ELF-1 (cell line): ENCODE measurements at regions not wholly inside any gene's neighbourhood (a gene's known extent, or its start where the extent isn't known, plus 50 kb on each side); places are given as distances from the start of the nearest gene placed in this dataset.
A peak's percentile ranks its signal among the peaks of the same experiment; 100 is the strongest.
"Not testable (repeated sequence)": the region's sequence is repeated elsewhere in the genome, so short reads cannot be mapped to it uniquely, and the experiment has no call there.

Experiments used
- DNase-seq: peaks from one replicate; pipeline ENCODE4 v3.0.0-alpha.2; 2016; ENCODE audit warnings: low read depth, low spot score

GRCh38 chr4:115489279-115489678 is 375.9 kb upstream of the NDST4 start:
- DNase-seq, result no peak

DNA sequence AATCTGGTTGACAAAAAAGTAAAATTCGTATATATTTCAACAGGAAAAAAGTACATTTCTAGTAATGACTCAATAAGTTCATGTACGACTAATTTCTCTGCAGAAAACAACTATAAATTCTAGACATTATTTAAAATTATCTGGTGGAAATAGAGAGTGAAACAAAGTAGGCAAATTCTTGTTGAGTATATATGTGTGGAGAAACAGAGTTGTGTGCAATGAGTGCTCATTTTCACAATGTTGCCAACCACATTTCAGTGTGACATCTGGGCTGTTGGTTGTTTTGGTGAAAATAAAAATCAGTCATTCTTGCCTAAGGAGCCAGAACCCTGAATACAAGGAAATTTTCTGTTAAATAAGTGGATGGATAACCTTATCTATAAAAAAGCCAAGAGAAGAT is 372.0 kb upstream of the NDST4 start:
- DNase-seq, result no peak

- no peak for DNase-seq
Measured at GRCh38 chr4:115484479-115484878, 371.1 kb upstream of the NDST4 start.

DNA sequence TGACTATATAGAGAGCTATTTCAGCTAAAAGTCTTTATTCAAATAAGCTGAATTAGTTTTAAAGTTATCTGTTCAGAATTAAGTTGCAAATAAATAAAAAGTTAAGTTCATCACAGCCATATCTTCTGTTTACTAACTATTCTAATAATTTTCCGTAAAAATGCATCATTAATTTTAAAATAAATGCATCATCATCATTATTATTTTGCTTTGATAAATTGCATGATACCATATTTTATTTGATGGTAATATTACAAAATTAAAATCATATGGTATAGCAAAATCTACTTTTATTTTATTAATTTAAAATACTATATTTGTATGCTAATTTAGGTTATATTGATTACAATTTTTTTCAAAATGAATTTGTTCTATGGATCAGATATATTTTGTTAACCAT is 357.3 kb upstream of the NDST4 start:
- no peak for DNase-seq

GRCh38 chr4:115459301-115459700 is 345.9 kb upstream of the NDST4 start:
- DNase-seq, result not testable (repeated sequence)

DNA sequence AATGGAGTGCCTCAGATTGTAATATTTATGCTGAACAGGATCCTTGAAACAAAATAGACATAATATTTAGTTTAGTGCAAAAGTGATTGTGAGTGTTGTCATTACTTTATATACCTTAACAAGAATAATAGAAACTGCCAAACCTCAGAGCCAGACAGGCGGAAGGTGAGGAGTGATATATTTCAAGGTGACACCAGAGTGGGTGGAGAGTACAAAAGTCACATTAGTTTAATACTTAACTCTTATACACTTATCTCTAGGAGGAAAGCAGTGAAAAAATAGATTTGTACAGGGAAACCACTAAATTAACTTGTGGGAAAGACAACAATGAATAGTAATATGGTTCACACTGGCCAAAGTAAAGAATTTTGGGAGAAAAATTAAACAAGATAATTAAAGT is 342.8 kb upstream of the NDST4 start:
- DNase-seq, result no peak

- DNase-seq, result no peak
Measured at GRCh38 chr4:115454228-115454627, 340.8 kb upstream of the NDST4 start.

DNA sequence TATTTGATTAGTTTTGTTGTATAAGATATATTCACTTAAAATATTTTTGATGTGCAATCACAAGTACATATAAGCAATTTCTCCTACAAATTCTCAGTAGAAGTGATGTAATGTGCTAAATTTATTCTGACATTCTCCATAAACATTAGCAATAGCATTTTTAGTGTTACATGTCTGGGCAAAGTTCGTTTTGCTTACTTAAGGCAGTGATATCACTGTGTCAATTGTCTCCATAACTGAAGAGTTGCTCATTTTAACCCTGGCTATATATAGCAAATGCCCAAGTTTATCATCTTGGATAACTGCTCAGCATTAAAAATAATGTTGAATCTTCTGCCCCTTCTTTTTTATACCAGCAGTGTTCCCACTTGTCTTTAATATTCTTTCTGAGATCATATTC is 340.0 kb upstream of the NDST4 start:
- DNase-seq, result no peak

DNA sequence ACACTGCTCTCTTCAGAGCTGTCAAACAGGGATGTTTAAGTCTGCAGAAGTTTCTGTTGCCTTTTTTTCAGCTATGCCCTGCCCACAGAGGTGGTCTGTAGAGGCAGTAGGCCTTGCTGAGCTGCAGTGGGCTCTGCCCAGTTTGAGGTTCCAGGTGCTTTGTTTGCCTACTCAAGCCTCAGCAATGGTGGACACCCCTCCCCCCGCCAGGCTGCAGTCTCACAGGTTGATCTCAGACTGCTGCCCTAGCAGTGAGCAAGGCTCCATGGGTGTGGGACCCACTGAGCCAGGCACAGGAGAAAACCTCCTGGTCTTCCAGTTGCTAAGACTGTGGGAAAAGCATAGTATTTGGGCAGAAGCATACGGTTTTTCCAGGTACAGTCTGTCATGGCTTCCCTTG is 338.8 kb upstream of the NDST4 start:
- not testable (repeated sequence) for DNase-seq

- no peak for DNase-seq
Measured at GRCh38 chr4:115437739-115438138, 324.3 kb upstream of the NDST4 start.

DNA sequence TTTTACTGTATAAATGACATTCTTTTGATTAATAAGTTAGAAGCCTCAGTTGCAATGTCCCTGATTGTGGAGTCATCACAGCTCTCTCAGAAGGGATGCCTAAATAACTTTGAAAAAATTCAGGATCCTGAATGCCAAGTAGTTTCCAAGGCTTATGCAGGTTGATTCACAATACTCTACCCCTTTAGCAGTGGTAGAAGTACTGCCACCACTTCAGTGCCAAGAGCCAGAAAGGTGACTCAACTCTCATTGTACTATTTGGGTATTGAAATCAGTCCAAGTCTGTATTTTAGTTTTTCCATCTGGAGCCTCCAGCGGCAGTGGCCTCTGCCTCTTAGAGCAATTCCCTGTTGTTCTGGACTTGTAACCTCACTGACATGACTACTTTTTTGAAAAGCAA is 320.1 kb upstream of the NDST4 start:
- no peak for DNase-seq

- DNase-seq, result no peak
Measured at GRCh38 chr4:115430024-115430423, 316.6 kb upstream of the NDST4 start.

DNA sequence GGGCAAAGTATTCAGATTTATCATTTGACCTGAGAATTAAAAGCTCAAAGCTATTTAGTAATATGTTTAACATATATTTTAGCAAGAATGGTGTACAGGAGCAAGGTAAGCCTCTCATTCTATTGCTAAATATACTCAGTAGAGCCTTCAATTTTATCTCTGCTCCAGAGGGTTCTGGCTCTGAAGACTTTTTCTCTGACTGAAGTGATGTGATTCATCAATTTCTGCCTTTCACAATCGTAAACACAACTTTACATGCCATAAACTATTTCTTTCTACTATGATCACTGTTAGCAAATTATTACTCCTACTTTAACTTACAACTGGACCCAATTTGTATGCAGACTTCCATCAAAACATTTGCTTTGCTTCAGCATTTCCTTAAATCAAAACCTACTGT is 315.0 kb upstream of the NDST4 start:
- DNase-seq, result no peak

- no peak for DNase-seq
Measured at GRCh38 chr4:115424852-115425251, 311.4 kb upstream of the NDST4 start.

DNA sequence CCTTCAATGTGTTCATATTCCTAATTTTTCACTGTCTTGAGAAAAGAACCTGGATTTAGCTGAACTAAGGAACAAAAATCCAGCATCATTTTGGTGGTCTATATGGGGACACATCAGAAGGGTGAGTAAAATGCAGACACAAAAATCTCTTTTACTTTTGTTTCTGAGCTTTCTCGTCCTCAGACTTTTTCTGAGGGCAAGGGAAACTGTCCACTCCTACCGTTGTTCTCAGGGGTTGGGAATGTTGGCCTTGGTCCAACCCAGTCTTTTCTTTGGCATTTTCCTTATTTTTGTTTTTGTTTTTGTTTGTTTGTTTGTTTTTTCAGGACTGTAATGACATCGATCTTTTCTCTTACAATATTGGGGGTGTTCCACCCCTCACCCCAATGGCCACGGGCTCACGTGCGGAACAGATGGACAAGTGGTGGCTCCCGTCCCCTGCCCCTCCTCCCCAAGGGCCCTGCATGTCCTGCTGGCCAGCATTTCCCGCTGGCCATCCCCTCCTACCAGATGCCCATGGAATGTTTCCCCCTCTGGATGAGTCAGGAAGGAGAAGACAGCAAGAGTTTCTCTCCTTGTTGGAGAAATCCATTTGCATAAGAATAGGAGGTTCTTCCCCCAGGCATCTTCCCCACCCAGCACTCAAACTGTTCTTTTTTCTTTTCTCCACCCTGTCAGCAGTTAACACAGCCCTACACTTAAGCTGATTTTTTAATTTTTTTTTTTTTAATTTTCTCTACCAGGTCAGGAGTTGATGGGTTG is 305.4 kb upstream of the NDST4 start:
- peak; percentile 83 for DNase-seq

GRCh38 chr4:115396034-115396433 is 282.6 kb upstream of the NDST4 start:
- DNase-seq, result no peak

DNA sequence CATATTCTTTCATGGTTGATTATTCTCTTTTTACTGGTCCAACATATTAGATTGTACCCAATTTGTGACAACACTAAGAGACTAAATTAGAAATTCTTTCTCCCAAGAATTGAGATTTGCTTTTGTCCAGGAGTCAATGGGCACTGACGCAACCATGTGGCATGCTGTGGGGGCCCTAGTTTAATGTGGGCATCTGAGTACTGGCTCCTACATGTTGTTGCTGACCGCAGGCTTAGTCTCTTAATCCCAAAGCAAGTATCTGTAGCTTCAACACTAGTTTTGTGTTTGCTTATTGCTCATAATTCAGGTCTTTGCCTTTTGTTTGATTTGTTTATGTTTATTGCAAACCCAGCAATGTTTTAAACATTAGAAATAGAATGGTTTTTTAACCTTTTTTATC is 263.4 kb upstream of the NDST4 start:
- no peak for DNase-seq

- no peak for DNase-seq
Measured at GRCh38 chr4:115374621-115375020, 261.2 kb upstream of the NDST4 start.

DNA sequence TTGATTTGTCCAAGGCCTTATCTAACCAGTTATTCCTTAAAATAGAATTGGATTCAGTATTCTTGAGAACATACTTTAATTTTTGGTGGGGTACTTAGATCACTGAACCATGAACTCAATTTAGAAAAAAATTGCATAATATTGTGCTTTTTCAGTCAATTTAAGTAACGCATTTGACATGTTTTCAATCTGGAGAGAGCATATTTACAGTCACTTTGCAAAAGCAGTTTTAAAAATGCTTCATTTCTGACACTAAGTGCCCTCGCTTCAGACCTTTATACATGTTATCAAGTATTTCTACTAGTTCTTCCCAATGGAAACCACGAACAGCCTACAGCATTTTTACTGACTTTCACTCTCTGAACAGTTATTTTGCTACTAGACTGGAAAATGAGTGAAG is 257.1 kb upstream of the NDST4 start:
- DNase-seq, result no peak

DNA sequence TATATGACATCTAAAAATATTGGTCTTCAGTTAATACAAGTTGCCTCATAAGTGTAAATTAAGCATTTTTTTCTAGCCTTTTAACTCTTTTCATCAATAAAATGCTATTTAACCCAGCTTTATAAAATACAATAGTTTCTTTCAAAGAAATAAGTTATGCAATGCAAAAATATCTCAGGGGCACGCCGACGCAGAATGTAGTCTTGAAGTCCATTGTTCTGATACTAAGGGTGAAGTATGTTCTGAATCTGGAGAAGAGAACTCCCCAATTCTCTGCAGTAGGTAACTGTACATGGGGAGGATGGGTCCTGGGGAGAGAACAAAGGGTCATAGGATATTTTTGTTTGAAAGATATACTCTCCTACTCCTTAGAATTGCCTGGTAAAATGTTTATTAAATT is 256.6 kb upstream of the NDST4 start:
- DNase-seq, result no peak

DNA sequence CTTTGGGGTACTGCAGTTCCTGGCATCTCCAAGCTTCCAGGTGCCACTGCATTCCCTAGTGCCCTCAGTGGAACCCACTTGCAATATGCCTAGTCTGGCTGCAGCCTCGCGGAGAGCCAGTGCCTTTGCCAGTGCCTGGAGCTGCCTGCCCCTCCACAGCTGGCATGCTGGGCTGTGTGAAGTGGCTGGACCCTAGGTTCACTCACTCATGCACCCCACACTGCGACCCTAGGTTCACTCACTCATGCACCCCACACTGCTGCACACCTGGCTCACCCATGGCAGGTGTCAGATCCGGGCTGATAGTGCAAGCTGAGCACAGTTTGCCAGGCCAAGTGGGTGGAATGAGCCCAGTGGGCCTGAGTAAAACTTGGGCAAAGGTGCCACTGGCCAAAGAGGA is 253.0 kb upstream of the NDST4 start:
- no peak for DNase-seq

- DNase-seq, result no peak
Measured at GRCh38 chr4:115365185-115365584, 251.8 kb upstream of the NDST4 start.

DNA sequence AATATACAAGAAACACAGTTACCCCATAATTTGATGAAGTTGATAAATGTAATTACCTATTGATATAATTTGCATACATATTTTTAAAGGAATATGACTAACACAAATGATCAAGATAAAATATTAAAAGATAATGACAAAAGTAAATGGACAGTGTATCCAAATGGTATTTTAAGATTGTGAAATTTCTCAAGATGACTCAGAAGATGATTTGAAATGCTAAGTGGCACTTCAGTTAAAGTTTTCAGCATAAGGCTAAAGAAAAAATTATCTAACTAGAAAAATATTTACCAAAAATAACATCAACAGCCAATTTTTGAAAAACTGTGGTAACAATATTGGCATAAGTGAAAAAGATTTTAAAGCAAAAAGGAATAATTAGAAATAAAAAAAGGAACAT is 248.4 kb upstream of the NDST4 start:
- no peak for DNase-seq

GRCh38 chr4:115360431-115360830 is 247.0 kb upstream of the NDST4 start:
- DNase-seq, result no peak
